Activated B cell treated with CpG ODN at 0.5 μM for 24 hours (primary cell): ENCODE measurements at regions not wholly inside any gene's neighbourhood (a gene's known extent, or its start where the extent isn't known, plus 50 kb on each side); places are given as distances from the start of the nearest gene placed in this dataset.
"Not testable (repeated sequence)": the region's sequence is repeated elsewhere in the genome, so short reads cannot be mapped to it uniquely, and the experiment has no call there.

Experiments used
- ATAC-seq: fragments of 200-7000 bp; cut with Tn5 transposase; one replicate; pipeline ENCODE4 v1.10.0; 2021; ENCODE audit warnings: low read depth, mild to moderate bottlenecking, moderate library complexity
- CTCF ChIA-PET: fragments of 350-600 bp; sonication (Branson Sonifier 250); formaldehyde crosslinking; loops from one replicate; lab custom pipeline; 2021; ENCODE audit warnings: antibody characterized with exemption; lab: Charles Lee
- POLR2A ChIA-PET: fragments of 350-600 bp; sonication (Branson Sonifier 250); formaldehyde crosslinking; loops from one replicate; lab custom pipeline; 2021; ENCODE audit warnings: antibody characterized with exemption; lab: Charles Lee
- DNase-seq: peaks from one replicate; pipeline ENCODE4 v3.0.0; 2022
- H3K27ac Mint-ChIP-seq: one replicate; pipeline ENCODE4 v1.8.0; 2020; ENCODE audit warnings: mixed read lengths
- H3K27me3 Mint-ChIP-seq: one replicate; pipeline ENCODE4 v1.8.0; 2021; ENCODE audit warnings: mixed read lengths
- H3K36me3 Mint-ChIP-seq: one replicate; pipeline ENCODE4 v1.8.0; 2021; ENCODE audit warnings: low read depth, mixed read lengths
- H3K4me1 Mint-ChIP-seq: one replicate; pipeline ENCODE4 v1.8.0; 2021; ENCODE audit warnings: mixed read lengths
- H3K4me3 Mint-ChIP-seq: one replicate; pipeline ENCODE4 v1.8.0; 2020; ENCODE audit warnings: mild to moderate bottlenecking, mixed read lengths
- H3K9me3 Mint-ChIP-seq: one replicate; pipeline ENCODE4 v1.8.0; 2020; ENCODE audit warnings: mixed read lengths
- CTCF ChIP-seq: fragments of 200-600 bp; IDR thresholded peaks from one replicate; pipeline ENCODE4 v1.8.0; 2022; ENCODE audit warnings: antibody characterized with exemption, mild to moderate bottlenecking
- intact Hi-C: fragments of 100-400 bp; cut with micrococcal nuclease; formaldehyde crosslinking; loops from one replicate; pipeline ENCODE4 v1.15.1; 2024

- ATAC-seq, result no peak
- CTCF ChIA-PET, result no interaction called here
- intact Hi-C loops, result no loop called here
These were observed 470.9 kb upstream of the CCDC196 start for GRCh38 chr14:66015071-66015780.

GRCh38 chr14:66017927-66018326 lies 468.2 kb upstream of the CCDC196 start:
- Mint-ChIP-seq H3K27me3 (peaks cover 9% of the 10 kb centered on the region), H3K4me3 (no peak overlapping the region), H3K36me3 (no peaks in the 10 kb centered on the region), H3K4me1 (no peaks in the 10 kb centered on the region), H3K9me3 (no peaks in the 10 kb centered on the region), H3K27ac (no peak overlapping the region)
- no peak for DNase-seq
- ChIA-PET CTCF (no interaction called here), POLR2A (no interaction called here)
- intact Hi-C loops, result no loop called here
- no peak for TF ChIP-seq CTCF
- ATAC-seq, result no peak

More at GRCh38 chr14:66015071-66015780, 470.9 kb upstream of the CCDC196 start:
- Mint-ChIP-seq H3K27ac (no peak overlapping the region), H3K27me3 (peaks cover 9% of the 10 kb centered on the region), H3K4me3 (no peak overlapping the region), H3K36me3 (no peaks in the 10 kb centered on the region), H3K4me1 (no peaks in the 10 kb centered on the region), H3K9me3 (no peaks in the 10 kb centered on the region)
- TF ChIP-seq CTCF, result no peak
- POLR2A ChIA-PET, result no interaction called here
- DNase-seq, result no peak

GRCh38 chr14:66022526-66022925 lies 463.6 kb upstream of the CCDC196 start:
- Mint-ChIP-seq H3K27ac (no peak overlapping the region), H3K4me1 (no peaks in the 10 kb centered on the region), H3K36me3 (no peaks in the 10 kb centered on the region), H3K27me3 (peaks cover 4% of the 10 kb centered on the region), H3K4me3 (no peak overlapping the region), H3K9me3 (no peaks in the 10 kb centered on the region)
- ChIA-PET POLR2A (no interaction called here), CTCF (no interaction called here)
- no peak for TF ChIP-seq CTCF
- DNase-seq (no peak), ATAC-seq (no peak)
- intact Hi-C loops, result no loop called here

GRCh38 chr14:66025779-66026178 lies 460.4 kb upstream of the CCDC196 start:
- Mint-ChIP-seq H3K36me3 (no peaks in the 10 kb centered on the region), H3K27ac (no peak overlapping the region), H3K27me3 (no peaks in the 10 kb centered on the region), H3K4me1 (no peaks in the 10 kb centered on the region), H3K4me3 (no peak overlapping the region), H3K9me3 (no peaks in the 10 kb centered on the region)
- ATAC-seq (no peak), DNase-seq (no peak)
- CTCF ChIA-PET, result no interaction called here
- POLR2A ChIA-PET, result no interaction called here
- TF ChIP-seq CTCF, result no peak
- intact Hi-C loops, result no loop called here

GRCh38 chr14:66031981-66032380 lies 454.2 kb upstream of the CCDC196 start:
- CTCF ChIA-PET, H3K27ac Mint-ChIP-seq, POLR2A ChIA-PET, H3K36me3 Mint-ChIP-seq, H3K4me3 Mint-ChIP-seq, intact Hi-C loops, ATAC-seq, H3K9me3 Mint-ChIP-seq, DNase-seq, H3K4me1 Mint-ChIP-seq: not testable (repeated sequence)
- peaks cover 15% of the 10 kb centered on the region for H3K27me3 Mint-ChIP-seq

GRCh38 chr14:66032800-66033199 lies 453.4 kb upstream of the CCDC196 start:
- ATAC-seq (no peak), DNase-seq (no peak)
- POLR2A ChIA-PET, result no interaction called here
- no peaks in the 10 kb centered on the region for H3K4me1 Mint-ChIP-seq
- H3K36me3 Mint-ChIP-seq, result no peaks in the 10 kb centered on the region
- no peak overlapping the region for H3K27ac Mint-ChIP-seq
- CTCF ChIA-PET, result no interaction called here
- peaks cover 10% of the 10 kb centered on the region for H3K9me3 Mint-ChIP-seq
- H3K27me3 Mint-ChIP-seq, result peaks cover 15% of the 10 kb centered on the region
- no peak for TF ChIP-seq CTCF
- intact Hi-C loops, result no loop called here
- H3K4me3 Mint-ChIP-seq, result no peak overlapping the region
